ENCODE measurements at regions not wholly inside any gene's neighbourhood (a gene's known extent, or its start where the extent isn't known, plus 50 kb on each side); places are given as distances from the start of the nearest gene placed in this dataset.

DNA sequence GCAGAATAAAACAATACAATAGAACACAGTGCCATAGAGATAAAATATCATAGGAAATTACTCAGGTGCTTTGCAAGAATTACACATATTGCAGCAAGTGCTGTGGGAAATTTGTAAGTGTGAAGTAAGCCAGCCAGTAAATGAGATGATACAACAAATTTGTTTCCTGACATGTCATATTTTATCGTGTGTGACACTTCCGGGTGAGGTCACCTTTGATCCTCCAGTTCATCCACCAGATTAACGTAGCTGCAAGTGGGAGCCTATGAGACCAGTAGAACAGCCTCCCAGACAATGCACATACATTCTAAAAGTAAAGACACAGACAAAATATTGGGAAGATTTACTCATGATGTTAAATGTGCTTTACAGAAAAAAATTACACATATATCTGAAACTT is 72.2 kb downstream of the PRDM9 start:
- H3K4me1 ChIP-seq = no peaks in the 10 kb centered on the region
- no peaks in the 10 kb centered on the region for H3K27me3 ChIP-seq
- no peak overlapping the region for H3K27ac ChIP-seq
- H3K4me3 ChIP-seq = no peak overlapping the region
- no peaks in the 10 kb centered on the region for H3K36me3 ChIP-seq
- no peak for DNase-seq
- no peaks in the 10 kb centered on the region for H3K9me3 ChIP-seq (replicated peaks)

GRCh38 chr5:23583081-23583480 is 75.7 kb downstream of the PRDM9 start:
- Histone ChIP-seq H3K4me1 (no peaks in the 10 kb centered on the region), H3K9me3 (replicated peaks) (no peaks in the 10 kb centered on the region), H3K4me3 (no peak overlapping the region), H3K27ac (no peak overlapping the region), H3K27me3 (no peaks in the 10 kb centered on the region), H3K36me3 (no peaks in the 10 kb centered on the region)
- DNase-seq = no peak

DNA sequence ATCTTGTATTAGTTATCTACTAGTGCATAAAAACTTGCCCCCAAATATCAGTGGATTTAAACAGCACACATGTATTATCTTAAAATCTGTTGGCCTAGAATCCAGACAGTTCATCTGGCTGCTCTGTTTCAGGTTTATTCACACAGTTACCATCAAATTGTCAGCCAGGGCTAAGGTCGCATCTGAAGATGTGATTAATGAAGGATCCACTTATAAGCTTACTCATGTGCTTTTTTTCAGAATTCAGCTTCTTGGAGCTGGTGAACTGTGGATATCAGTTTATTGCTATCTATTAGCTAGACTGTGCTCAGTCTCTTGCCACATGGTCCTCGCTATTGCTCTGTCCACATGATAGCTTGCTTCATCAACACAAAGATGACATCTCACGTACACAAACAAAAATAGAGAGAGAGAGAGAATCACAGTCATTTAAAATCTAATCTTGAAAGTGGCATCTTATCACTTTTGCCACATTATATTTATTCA is 81.5 kb downstream of the PRDM9 start:
- no peak for DNase-seq
- H3K27ac ChIP-seq = no peak overlapping the region
- no peaks in the 10 kb centered on the region for H3K9me3 ChIP-seq (replicated peaks)
- no peaks in the 10 kb centered on the region for H3K4me1 ChIP-seq
- no peaks in the 10 kb centered on the region for H3K36me3 ChIP-seq
- H3K4me3 ChIP-seq = no peak overlapping the region
- H3K27me3 ChIP-seq = no peaks in the 10 kb centered on the region

- H3K36me3 ChIP-seq = no peaks in the 10 kb centered on the region
- H3K27me3 ChIP-seq = no peaks in the 10 kb centered on the region
- no peak overlapping the region for H3K27ac ChIP-seq
- no peaks in the 10 kb centered on the region for H3K9me3 ChIP-seq (replicated peaks)
- no peak for DNase-seq
- no peak overlapping the region for H3K4me3 ChIP-seq
- no peaks in the 10 kb centered on the region for H3K4me1 ChIP-seq
Observed at GRCh38 chr5:23591250-23591649, 83.8 kb downstream of the PRDM9 start.

DNA sequence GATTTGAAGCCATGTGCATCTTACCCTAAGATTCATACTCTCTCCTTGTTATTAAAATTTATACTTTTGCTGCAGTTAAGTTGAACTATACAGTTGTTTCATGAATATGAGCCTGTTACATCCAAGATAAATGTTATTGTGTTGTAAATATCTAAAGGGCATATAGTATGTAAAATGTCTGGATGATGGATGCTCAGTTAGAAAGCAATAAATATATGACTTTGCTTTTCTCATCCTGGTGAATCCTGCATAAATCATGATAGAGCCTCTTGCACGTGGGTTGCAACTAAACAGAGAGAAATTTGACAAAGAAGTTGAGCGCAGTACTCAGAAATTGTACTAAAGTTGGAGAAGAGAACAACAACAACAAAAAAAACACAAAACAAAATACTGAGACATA is 99.5 kb downstream of the PRDM9 start:
- Histone ChIP-seq H3K36me3 (no peaks in the 10 kb centered on the region), H3K27ac (no peak overlapping the region), H3K9me3 (replicated peaks) (no peaks in the 10 kb centered on the region), H3K4me3 (no peak overlapping the region), H3K27me3 (no peaks in the 10 kb centered on the region), H3K4me1 (no peaks in the 10 kb centered on the region)
- no peak for DNase-seq

- H3K9me3 ChIP-seq (replicated peaks) = no peaks in the 10 kb centered on the region
- H3K4me3 ChIP-seq = no peak overlapping the region
- no peaks in the 10 kb centered on the region for H3K36me3 ChIP-seq
- DNase-seq = no peak
- no peak overlapping the region for H3K27ac ChIP-seq
- H3K27me3 ChIP-seq = no peaks in the 10 kb centered on the region
- H3K4me1 ChIP-seq = no peaks in the 10 kb centered on the region
Observed at GRCh38 chr5:23612701-23613100, 105.3 kb downstream of the PRDM9 start.

GRCh38 chr5:23613566-23613965 is 106.2 kb downstream of the PRDM9 start:
- Histone ChIP-seq H3K4me1 (no peaks in the 10 kb centered on the region), H3K27ac (no peak overlapping the region), H3K27me3 (no peaks in the 10 kb centered on the region), H3K9me3 (replicated peaks) (no peaks in the 10 kb centered on the region), H3K4me3 (no peak overlapping the region), H3K36me3 (no peaks in the 10 kb centered on the region)
- no peak for DNase-seq

- no peak for DNase-seq
- H3K36me3 ChIP-seq = no peaks in the 10 kb centered on the region
- H3K27ac ChIP-seq = no peak overlapping the region
- H3K9me3 ChIP-seq (replicated peaks) = no peaks in the 10 kb centered on the region
- no peaks in the 10 kb centered on the region for H3K4me1 ChIP-seq
- no peak overlapping the region for H3K4me3 ChIP-seq
- H3K27me3 ChIP-seq = no peaks in the 10 kb centered on the region
Observed at GRCh38 chr5:23614422-23614821, 107.0 kb downstream of the PRDM9 start.

- Histone ChIP-seq H3K36me3 (no peaks in the 10 kb centered on the region), H3K27me3 (no peaks in the 10 kb centered on the region), H3K4me3 (no peak overlapping the region), H3K27ac (no peak overlapping the region), H3K9me3 (replicated peaks) (no peaks in the 10 kb centered on the region), H3K4me1 (no peaks in the 10 kb centered on the region)
- no peak for DNase-seq
Observed at GRCh38 chr5:23626961-23627360, 119.6 kb downstream of the PRDM9 start.

GRCh38 chr5:23627976-23628375 is 120.6 kb downstream of the PRDM9 start:
- H3K36me3 ChIP-seq = no peaks in the 10 kb centered on the region
- no peak overlapping the region for H3K4me3 ChIP-seq
- H3K27me3 ChIP-seq = no peaks in the 10 kb centered on the region
- H3K9me3 ChIP-seq (replicated peaks) = no peaks in the 10 kb centered on the region
- H3K4me1 ChIP-seq = no peaks in the 10 kb centered on the region
- no peak for DNase-seq
- H3K27ac ChIP-seq = no peak overlapping the region

GRCh38 chr5:23629396-23629795 is 122.0 kb downstream of the PRDM9 start:
- no peak for DNase-seq
- H3K27ac ChIP-seq = no peak overlapping the region
- no peaks in the 10 kb centered on the region for H3K36me3 ChIP-seq
- H3K4me1 ChIP-seq = no peaks in the 10 kb centered on the region
- H3K27me3 ChIP-seq = no peaks in the 10 kb centered on the region
- no peaks in the 10 kb centered on the region for H3K9me3 ChIP-seq (replicated peaks)
- H3K4me3 ChIP-seq = no peak overlapping the region

DNA sequence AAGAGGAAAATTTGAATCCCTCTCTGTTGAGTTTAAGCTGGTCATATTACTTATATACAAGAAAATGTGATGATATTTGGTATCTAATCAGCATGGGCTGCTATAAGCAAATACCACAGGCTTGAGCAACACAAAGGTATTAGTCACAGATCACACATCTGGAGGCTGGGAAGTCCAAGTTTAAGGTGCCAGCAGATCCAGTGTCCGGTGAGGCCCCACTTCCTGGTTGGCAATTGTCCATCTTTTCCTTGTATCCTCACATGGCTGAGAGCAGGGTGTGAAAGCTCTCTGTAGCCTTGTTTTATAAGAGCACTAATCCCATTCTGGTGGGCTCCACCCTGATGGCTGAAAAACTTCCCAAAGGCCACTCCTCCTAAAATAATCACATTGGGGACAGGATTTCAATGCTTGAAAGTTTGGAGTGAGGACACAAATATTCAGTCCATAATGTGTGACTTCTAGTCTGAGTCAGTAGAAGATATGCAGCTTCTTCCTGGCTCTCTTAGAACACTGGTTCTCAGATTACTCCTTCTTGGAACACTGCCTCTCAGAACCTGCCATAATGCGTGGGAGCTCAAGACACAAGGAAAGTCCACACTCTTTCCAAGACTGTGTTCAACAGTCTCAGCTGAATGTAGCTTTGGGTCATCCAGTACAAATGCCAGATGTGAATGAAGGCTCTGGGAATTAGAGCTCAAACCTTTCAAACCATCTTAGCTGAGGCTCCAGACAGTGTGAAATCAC is 124.1 kb downstream of the PRDM9 start:
- DNase-seq = peak in 1 of 2 experiments; percentile 6

DNA sequence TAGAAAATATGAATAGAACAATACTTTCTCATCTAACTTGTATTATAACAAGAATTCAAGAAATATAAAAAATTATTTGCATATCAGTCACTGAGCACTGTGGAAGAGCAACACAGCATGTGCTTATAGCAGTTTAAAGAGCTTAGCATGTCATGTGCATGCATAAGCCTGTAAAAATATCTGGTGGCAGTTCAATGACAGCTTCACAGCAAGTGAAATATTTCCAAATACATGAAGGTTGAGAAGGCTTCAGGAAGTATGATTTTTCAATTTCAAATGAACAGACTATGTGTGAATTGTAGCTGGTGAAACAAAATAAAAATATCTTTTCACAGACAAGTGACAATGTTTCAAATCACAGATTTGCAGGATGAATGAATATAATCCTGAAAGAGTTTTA is 128.5 kb downstream of the PRDM9 start:
- H3K36me3 ChIP-seq = no peaks in the 10 kb centered on the region
- H3K27ac ChIP-seq = no peak overlapping the region
- no peak overlapping the region for H3K4me3 ChIP-seq
- no peaks in the 10 kb centered on the region for H3K27me3 ChIP-seq
- H3K4me1 ChIP-seq = no peaks in the 10 kb centered on the region
- no peak for DNase-seq
- H3K9me3 ChIP-seq (replicated peaks) = no peaks in the 10 kb centered on the region

More for the DNA sequence above, 124.1 kb downstream of the PRDM9 start:
- Histone ChIP-seq H3K27me3 (no peaks in the 10 kb centered on the region), H3K4me3 (no peak overlapping the region), H3K36me3 (no peaks in the 10 kb centered on the region), H3K4me1 (no peaks in the 10 kb centered on the region), H3K27ac (no peak overlapping the region), H3K9me3 (replicated peaks) (no peaks in the 10 kb centered on the region)

GRCh38 chr5:23639326-23639725 is 131.9 kb downstream of the PRDM9 start:
- Histone ChIP-seq H3K9me3 (replicated peaks) (no peaks in the 10 kb centered on the region), H3K4me3 (no peak overlapping the region), H3K27me3 (no peaks in the 10 kb centered on the region), H3K36me3 (no peaks in the 10 kb centered on the region), H3K27ac (no peak overlapping the region), H3K4me1 (no peaks in the 10 kb centered on the region)
- no peak for DNase-seq

DNA sequence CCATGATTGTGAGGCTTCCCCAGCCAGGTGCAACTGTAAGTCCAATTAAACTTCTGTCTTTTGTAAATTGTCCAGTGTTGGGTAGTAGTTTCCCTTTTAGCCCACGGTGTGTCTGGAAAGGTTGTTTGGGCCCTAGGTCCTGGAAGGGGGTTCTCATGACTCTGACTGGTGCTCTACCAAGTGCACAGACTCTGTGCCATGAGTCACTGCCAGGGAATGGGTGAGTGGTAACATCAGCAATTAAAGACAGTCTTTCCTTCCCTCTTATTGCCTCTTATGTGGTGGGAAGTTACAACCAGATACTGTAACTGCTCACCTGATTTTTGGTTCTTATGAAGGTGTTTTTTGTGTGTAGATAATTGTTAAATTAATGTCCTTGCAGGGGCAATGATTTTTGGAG is 141.2 kb downstream of the PRDM9 start:
- no peak for DNase-seq
- Histone ChIP-seq H3K4me3 (no peak overlapping the region), H3K27me3 (no peaks in the 10 kb centered on the region), H3K27ac (no peak overlapping the region), H3K4me1 (no peaks in the 10 kb centered on the region), H3K9me3 (replicated peaks) (no peaks in the 10 kb centered on the region), H3K36me3 (no peaks in the 10 kb centered on the region)

GRCh38 chr5:23649594-23649993 is 142.2 kb downstream of the PRDM9 start:
- Histone ChIP-seq H3K27me3 (no peaks in the 10 kb centered on the region), H3K9me3 (replicated peaks) (no peaks in the 10 kb centered on the region), H3K4me3 (no peak overlapping the region), H3K4me1 (no peaks in the 10 kb centered on the region), H3K36me3 (no peaks in the 10 kb centered on the region), H3K27ac (no peak overlapping the region)
- no peak for DNase-seq

Data from SJCRH30 (cell line).